Inferior parietal cortex (tissue), 1 donor: ENCODE measurements at regions not wholly inside any gene's neighbourhood (a gene's known extent, or its start where the extent isn't known, plus 50 kb on each side); places are given as distances from the start of the nearest gene placed in this dataset.
A peak's percentile ranks its signal among the peaks of the same experiment; 100 is the strongest.
"Not testable (repeated sequence)": the region's sequence is repeated elsewhere in the genome, so short reads cannot be mapped to it uniquely, and the experiment has no call there.

Experiments used
- DNase-seq: peaks from one replicate; pipeline ENCODE4 v3.0.0-alpha.2; 2016; ENCODE audit errors: extremely low spot score

DNA sequence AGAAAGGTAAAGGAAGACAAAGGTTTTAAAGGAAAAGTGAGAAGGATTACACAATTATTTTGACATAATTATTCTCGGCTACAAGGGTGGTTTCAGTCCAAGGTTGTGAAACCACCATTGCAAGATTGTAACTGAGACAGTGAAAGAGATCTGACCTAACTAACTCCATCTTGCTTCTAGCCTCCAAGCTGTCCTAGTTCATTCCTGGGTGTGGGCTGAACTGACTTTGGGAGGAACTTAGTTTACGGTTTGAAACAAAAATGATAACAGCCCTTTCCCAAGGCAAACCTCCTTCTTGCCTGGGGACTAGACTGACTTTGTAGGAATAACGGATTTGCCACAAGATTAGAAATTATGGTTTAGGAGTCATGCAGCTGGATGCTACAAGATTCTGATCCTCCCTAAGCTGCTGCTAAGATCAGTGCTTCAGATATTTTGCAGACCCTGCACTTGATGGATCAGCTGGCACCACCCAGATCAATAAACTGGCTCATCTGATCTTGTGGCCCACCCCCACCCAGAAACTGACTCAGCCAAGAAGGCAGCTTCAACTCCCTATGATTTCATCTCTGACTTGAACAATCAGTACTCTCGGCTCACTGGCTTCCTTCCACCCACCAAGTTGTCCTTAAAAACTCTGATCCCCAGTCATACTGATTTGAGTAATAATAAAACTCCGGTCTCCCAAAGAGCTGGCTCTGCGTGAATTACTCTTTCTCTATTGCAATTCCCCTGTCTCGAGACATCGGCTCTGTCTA lies 57.7 kb upstream of the AADACL2 start:
- no peak for DNase-seq

DNA sequence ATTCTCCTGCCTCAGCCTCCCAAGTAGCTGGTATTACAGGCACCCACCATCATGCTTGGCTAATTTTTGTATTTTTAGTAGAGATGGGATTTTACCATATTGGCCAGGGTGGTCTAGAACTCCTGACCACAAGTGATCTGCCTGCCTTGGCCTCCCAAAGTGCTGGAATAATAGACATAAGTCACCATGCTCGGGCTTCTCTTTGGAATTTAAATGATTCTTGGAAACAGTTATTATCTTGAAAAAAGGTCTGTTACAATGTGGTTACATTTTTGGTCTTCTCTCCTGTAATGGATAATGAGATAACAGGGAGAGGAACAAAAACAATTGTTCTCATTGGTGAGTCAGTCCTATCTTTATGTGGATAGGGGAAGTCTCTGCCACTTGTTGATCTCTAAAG lies 59.8 kb upstream of the AADACL2 start:
- no peak for DNase-seq

GRCh38 chr3:151667762-151668161 lies 66.0 kb upstream of the AADACL2 start:
- not testable (repeated sequence) for DNase-seq

GRCh38 chr3:151660885-151661284 lies 72.8 kb upstream of the AADACL2 start:
- DNase-seq, result peak; percentile 45

GRCh38 chr3:151644986-151645385 lies 88.7 kb upstream of the AADACL2 start:
- no peak for DNase-seq

GRCh38 chr3:151644020-151644620 lies 89.6 kb upstream of the AADACL2 start:
- no peak for DNase-seq

GRCh38 chr3:151639418-151639740 lies 94.3 kb upstream of the AADACL2 start:
- DNase-seq, result no peak

GRCh38 chr3:151638555-151639417 lies 94.9 kb upstream of the AADACL2 start:
- no peak for DNase-seq

DNA sequence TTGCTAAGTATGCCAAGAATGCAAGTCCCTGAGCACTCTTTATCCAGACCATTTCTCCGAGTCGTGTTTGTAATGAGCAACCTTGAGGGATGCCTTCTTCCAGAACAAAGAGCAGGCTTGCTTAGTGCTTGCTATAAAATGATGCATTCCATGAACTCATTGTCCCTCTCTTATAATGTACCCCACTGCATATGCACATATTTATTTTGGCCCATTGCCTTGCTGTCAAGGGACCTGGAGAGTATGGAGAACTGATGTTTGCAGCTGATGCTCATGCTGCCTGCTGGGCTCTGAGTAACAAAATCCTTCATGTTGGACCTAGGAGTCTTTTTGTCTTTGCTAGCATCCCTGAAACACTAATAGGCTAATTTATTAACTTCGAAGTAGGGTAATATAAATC lies 97.8 kb upstream of the AADACL2 start:
- DNase-seq, result no peak

GRCh38 chr3:151631946-151632345 lies 101.8 kb upstream of the AADACL2 start:
- no peak for DNase-seq

DNA sequence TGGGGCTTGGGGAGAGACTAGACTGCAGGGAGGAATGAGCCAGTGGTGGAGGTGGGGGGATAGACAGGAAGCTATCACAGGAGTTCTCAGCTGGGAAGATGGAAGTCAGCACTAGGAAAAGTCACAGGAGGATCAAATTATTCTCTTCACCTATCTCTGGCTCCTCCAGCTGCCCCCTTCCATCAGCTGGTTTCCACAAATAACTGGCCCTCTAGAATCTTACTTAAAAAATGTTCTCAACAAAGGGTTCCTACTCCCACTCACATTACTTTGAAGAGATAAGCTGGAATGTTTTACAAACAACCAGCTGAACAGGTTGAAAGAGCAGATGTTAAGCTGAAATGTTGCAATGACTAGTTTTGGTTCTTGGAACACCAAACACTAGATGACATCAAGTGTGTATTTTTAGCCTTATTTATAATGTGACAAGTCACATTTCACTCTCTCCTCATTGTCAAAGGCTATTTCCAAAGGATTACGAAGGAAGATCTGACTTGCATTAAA lies 102.7 kb upstream of the AADACL2 start:
- DNase-seq, result peak; percentile 59

GRCh38 chr3:151630035-151630434 lies 103.7 kb upstream of the AADACL2 start:
- no peak for DNase-seq

DNA sequence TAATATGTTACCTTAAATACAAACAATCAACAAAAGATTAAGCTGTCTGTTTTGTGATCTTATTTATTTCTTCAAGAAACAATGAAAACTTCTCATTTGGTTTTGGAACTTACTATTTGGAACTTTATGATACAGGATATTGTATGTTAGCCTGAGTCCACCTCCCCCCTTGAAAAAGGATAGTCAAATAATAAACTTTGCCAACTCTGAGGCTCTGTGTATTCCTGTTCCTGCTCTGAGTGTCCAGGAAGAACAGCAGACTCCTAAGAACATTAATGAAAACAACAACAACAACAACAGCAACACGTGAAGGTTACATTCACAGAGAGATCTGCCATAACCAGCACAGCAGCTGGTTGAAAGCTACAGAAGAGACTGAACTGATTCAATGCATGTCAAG lies 108.1 kb upstream of the AADACL2 start:
- DNase-seq, result no peak

- DNase-seq, result no peak
Observed at GRCh38 chr3:151625086-151625485, 108.6 kb upstream of the AADACL2 start.

DNA sequence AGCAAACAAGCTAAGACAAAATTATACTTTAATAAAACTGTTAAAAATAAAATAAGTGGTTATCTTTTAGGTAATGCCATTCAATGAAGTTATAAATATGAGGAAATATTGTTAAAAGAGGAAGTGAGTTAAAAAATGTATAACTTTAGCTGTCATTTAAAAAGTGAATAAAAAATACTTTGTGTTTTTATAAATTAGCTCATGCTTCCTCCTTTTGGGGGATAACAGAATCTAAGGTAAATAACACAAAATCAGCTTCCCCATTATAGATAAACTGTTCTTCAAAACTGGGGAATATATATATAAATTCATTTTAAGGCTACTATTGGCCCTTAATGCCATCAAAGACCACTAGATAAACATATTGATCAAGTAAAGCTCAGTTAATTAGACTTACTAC lies 113.7 kb upstream of the AADACL2 start:
- no peak for DNase-seq

DNA sequence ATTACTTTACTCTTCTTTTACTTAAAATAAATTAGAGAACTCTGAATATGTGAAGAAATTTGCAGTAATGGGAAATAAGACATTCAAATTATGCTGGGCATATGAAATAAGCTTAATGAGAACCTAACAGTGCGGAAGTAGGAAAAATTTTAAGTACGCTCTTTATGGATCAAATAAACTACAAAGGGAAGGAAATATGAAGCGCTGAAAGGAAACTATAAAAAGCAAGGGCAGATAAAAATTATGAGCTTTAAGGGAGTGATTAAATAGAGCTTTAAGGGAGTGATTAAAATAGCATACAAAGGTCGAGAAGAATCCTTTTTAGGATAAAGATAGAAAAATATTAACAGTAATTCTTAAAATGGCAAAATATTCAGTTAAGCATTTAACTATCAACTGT lies 118.3 kb upstream of the AADACL2 start:
- DNase-seq, result no peak

GRCh38 chr3:151612115-151612514 lies 121.6 kb upstream of the AADACL2 start:
- DNase-seq, result no peak

DNA sequence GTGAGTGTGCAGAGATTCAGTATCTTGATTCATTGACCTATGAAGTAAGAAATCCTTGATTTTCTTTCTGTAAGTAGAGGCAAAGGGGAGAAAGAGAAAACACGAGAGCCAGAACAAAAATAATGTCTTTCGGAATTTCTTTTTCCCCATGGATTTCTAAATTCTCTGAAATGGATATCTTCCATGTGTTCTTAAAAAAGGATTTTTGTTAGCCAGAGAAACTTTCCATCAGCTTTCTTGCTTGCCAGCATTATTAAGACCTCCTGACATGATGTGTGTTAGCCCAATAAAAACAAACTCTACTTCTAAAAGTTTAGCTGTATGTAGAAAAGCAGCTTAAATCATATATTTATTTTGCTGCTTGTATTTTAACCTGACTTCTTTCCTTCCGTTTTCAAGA lies 122.3 kb upstream of the AADACL2 start:
- no peak for DNase-seq

- no peak for DNase-seq
Observed at GRCh38 chr3:151609491-151609890, 124.2 kb upstream of the AADACL2 start.

- no peak for DNase-seq
Observed at GRCh38 chr3:151604891-151605290, 128.8 kb upstream of the AADACL2 start.

- no peak for DNase-seq
Observed at GRCh38 chr3:151600783-151601182, 132.9 kb upstream of the AADACL2 start.

- no peak for DNase-seq
Observed at GRCh38 chr3:151599103-151599672, 134.5 kb upstream of the AADACL2 start.
